HEK293 (cell line): ENCODE measurements at regions not wholly inside any gene's neighbourhood (a gene's known extent, or its start where the extent isn't known, plus 50 kb on each side); places are given as distances from the start of the nearest gene placed in this dataset.

ENCODE experiments used
- CTCF ChIA-PET: fragments of 350-600 bp; formaldehyde crosslinking; extraction: SDS; loops from one replicate; lab custom pipeline; 2021; ENCODE audit warnings: antibody characterized with exemption; lab: Yijun Ruan, JAX
- POLR2A ChIA-PET: fragments of 300-600 bp; formaldehyde crosslinking; extraction: SDS; loops from one replicate; lab custom pipeline; 2020; ENCODE audit warnings: antibody characterized with exemption, inconsistent platforms; lab: Yijun Ruan, JAX
- H3K27ac ChIP-seq: fragments of 200-500 bp; sonication (Bioruptor generic); 2 replicates; pipeline ENCODE4 v1.5.1; 2014; ENCODE audit warnings: low read depth, low read length, control low read depth, inconsistent platforms; ENCODE audit errors: extremely low read depth
- H3K36me3 ChIP-seq, 2 experiments: fragments of 200-500 bp in 1 of 2; sonication (Bioruptor generic) in 1 of 2; 1 replicate in 1 of 2; 2 replicates in 1 of 2; pipeline ENCODE4 v1.5.1; 2014 to 2017; ENCODE audit warnings: inconsistent platforms in 2 of 2, low read length in 2 of 2; ENCODE audit not compliant: control insufficient read depth in 2 of 2, insufficient read depth in 1 of 2
- H3K4me1 ChIP-seq: fragments of 200-500 bp; sonication (Bioruptor generic); 2 replicates; pipeline ENCODE4 v1.5.1; 2014; ENCODE audit warnings: mild to moderate bottlenecking, low read length, inconsistent platforms; ENCODE audit not compliant: control insufficient read depth, insufficient read depth
- H3K4me3 ChIP-seq: 2 replicates; pipeline ENCODE4 v1.5.1; 2011; ENCODE audit warnings: low read depth, mild to moderate bottlenecking, control low read depth, low read length, moderate library complexity
- H3K9me3 ChIP-seq: fragments of 200-500 bp; sonication (Bioruptor generic); 2 replicates; pipeline ENCODE4 v1.5.1; 2014; ENCODE audit warnings: low read depth, low read length, inconsistent platforms; ENCODE audit not compliant: control insufficient read depth, insufficient read depth
- AEBP2 ChIP-seq: fragments of 450-650 bp; formaldehyde crosslinking; IDR thresholded peaks from 2 replicates; pipeline ENCODE4 v1.5.1; 2016; ENCODE audit warnings: missing biosample characterization, missing genetic modification characterization, borderline replicate concordance
- BCL11B ChIP-seq: fragments of 450-650 bp; formaldehyde crosslinking; IDR thresholded peaks from 2 replicates; pipeline ENCODE4 v1.5.1; 2016; ENCODE audit warnings: low read depth, missing biosample characterization, missing genetic modification characterization
- GLI4 ChIP-seq: fragments of 450-650 bp; formaldehyde crosslinking; IDR thresholded peaks from 2 replicates; pipeline ENCODE4 v1.5.1; 2016; ENCODE audit warnings: missing biosample characterization, missing genetic modification characterization
- GLIS1 ChIP-seq: fragments of 450-650 bp; formaldehyde crosslinking; IDR thresholded peaks from 2 replicates; pipeline ENCODE4 v1.5.1; 2016; ENCODE audit warnings: missing biosample characterization, missing genetic modification characterization
- HIC1 ChIP-seq: fragments of 450-650 bp; formaldehyde crosslinking; IDR thresholded peaks from 2 replicates; pipeline ENCODE4 v1.5.1; 2016; ENCODE audit warnings: missing biosample characterization, missing genetic modification characterization
- KLF1 ChIP-seq: fragments of 450-650 bp; formaldehyde crosslinking; IDR thresholded peaks from 2 replicates; pipeline ENCODE4 v1.5.1; 2016; ENCODE audit warnings: missing biosample characterization, missing genetic modification characterization
- OSR2 ChIP-seq: fragments of 450-650 bp; formaldehyde crosslinking; IDR thresholded peaks from 2 replicates; pipeline ENCODE4 v1.5.1; 2016; ENCODE audit warnings: missing biosample characterization, missing genetic modification characterization
- ZBTB7A ChIP-seq: fragments of 450-650 bp; formaldehyde crosslinking; IDR thresholded peaks from 2 replicates; pipeline ENCODE4 v1.5.1; 2016; ENCODE audit warnings: low read depth, missing biosample characterization, missing genetic modification characterization
- ZFP3 ChIP-seq: fragments of 450-650 bp; formaldehyde crosslinking; IDR thresholded peaks from 2 replicates; pipeline ENCODE4 v1.5.1; 2016; ENCODE audit warnings: low read depth, missing biosample characterization, missing genetic modification characterization
- ZNF114 ChIP-seq: fragments of 450-650 bp; formaldehyde crosslinking; IDR thresholded peaks from 2 replicates; pipeline ENCODE4 v1.5.0; 2017; ENCODE audit warnings: missing biosample characterization, missing genetic modification characterization
- ZNF148 ChIP-seq: fragments of 450-650 bp; formaldehyde crosslinking; IDR thresholded peaks from 2 replicates; pipeline ENCODE4 v1.5.0; 2017; ENCODE audit warnings: missing biosample characterization, missing genetic modification characterization, borderline replicate concordance
- ZNF211 ChIP-seq: fragments of 450-650 bp; formaldehyde crosslinking; IDR thresholded peaks from 2 replicates; pipeline ENCODE4 v1.5.1; 2016; ENCODE audit warnings: low read depth, missing biosample characterization, missing genetic modification characterization
- ZNF23 ChIP-seq: fragments of 450-650 bp; formaldehyde crosslinking; IDR thresholded peaks from 2 replicates; pipeline ENCODE4 v1.5.1; 2016; ENCODE audit warnings: missing biosample characterization, missing genetic modification characterization, borderline replicate concordance
- ZNF266 ChIP-seq: fragments of 450-650 bp; formaldehyde crosslinking; IDR thresholded peaks from 2 replicates; pipeline ENCODE4 v1.5.1; 2016; ENCODE audit warnings: missing biosample characterization, missing genetic modification characterization, low read depth
- ZNF280C ChIP-seq: fragments of 450-650 bp; formaldehyde crosslinking; IDR thresholded peaks from 2 replicates; pipeline ENCODE4 v1.5.1; 2016; ENCODE audit warnings: missing biosample characterization, missing genetic modification characterization
- ZNF292 ChIP-seq: fragments of 450-650 bp; formaldehyde crosslinking; IDR thresholded peaks from 2 replicates; pipeline ENCODE4 v1.5.1; 2016; ENCODE audit warnings: low read depth, missing biosample characterization, missing genetic modification characterization, borderline replicate concordance
- ZNF521 ChIP-seq: fragments of 450-650 bp; formaldehyde crosslinking; IDR thresholded peaks from 2 replicates; pipeline ENCODE4 v1.5.1; 2017; ENCODE audit warnings: missing biosample characterization, mild to moderate bottlenecking, missing genetic modification characterization
- ZNF558 ChIP-seq: fragments of 450-650 bp; formaldehyde crosslinking; IDR thresholded peaks from 2 replicates; pipeline ENCODE4 v1.5.1; 2016; ENCODE audit warnings: missing biosample characterization, missing genetic modification characterization
- ZNF629 ChIP-seq: fragments of 450-650 bp; formaldehyde crosslinking; IDR thresholded peaks from 2 replicates; pipeline ENCODE4 v1.5.1; 2017; ENCODE audit warnings: missing biosample characterization, missing genetic modification characterization
- ZNF654 ChIP-seq: fragments of 450-650 bp; formaldehyde crosslinking; IDR thresholded peaks from 2 replicates; pipeline ENCODE4 v1.5.1; 2016; ENCODE audit warnings: low read depth, missing biosample characterization, missing genetic modification characterization

- Histone ChIP-seq H3K4me3 (no peak overlapping the region), H3K4me1 (no peaks in the 10 kb centered on the region), H3K27ac (no peak overlapping the region), H3K36me3 (no peaks in the 10 kb centered on the region), H3K9me3 (no peaks in the 10 kb centered on the region)
- TF ChIP-seq ZNF114 (tag by site-specific recombination) (no peak), AEBP2 (tag by site-specific recombination) (no peak), ZNF266 (tag by site-specific recombination) (no peak), BCL11B (tag by site-specific recombination) (no peak), ZNF148 (tag by site-specific recombination) (no peak), ZBTB7A (tag by site-specific recombination) (no peak), ZNF521 (tag by site-specific recombination) (no peak), ZNF558 (tag by site-specific recombination) (no peak), ZNF629 (tag by site-specific recombination) (no peak)
- ChIA-PET CTCF (no interaction called here), POLR2A (no interaction called here)
These were observed 267.0 kb upstream of the CFAP20DC start for GRCh38 chr3:59316688-59317275.

- H3K9me3 ChIP-seq: no peaks in the 10 kb centered on the region
- H3K4me3 ChIP-seq: no peak overlapping the region
- H3K27ac ChIP-seq: no peak overlapping the region
- no peak for TF ChIP-seq KLF1 (tag by site-specific recombination)
- TF ChIP-seq ZNF654 (tag by site-specific recombination): peak; percentile 51
- TF ChIP-seq GLIS1: 0 out of 2 replicates have a peak, but pooled peaks have one; percentile 22
- TF ChIP-seq, all 188 proteins: peak for 2
- H3K36me3 ChIP-seq: no peaks in the 10 kb centered on the region
- POLR2A ChIA-PET: no interaction called here
- CTCF ChIA-PET: interaction anchor here (0.7 to 2.5 kb wide), 17 partner anchors 10 to 1666 kb away, joined by 3 to 12 read pairs (median 3); no protein-coding TSS in a partner anchor
- H3K4me1 ChIP-seq: no peaks in the 10 kb centered on the region
These were observed 263.5 kb upstream of the CFAP20DC start for GRCh38 chr3:59313365-59313764.

GRCh38 chr3:59311231-59311630 is 261.4 kb upstream of the CFAP20DC start:
- TF ChIP-seq GLI4 (tag by site-specific recombination): no peak
- TF ChIP-seq ZNF292: no peak
- no peak for TF ChIP-seq HIC1
- TF ChIP-seq ZNF211 (tag by site-specific recombination): no peak
- no peak for TF ChIP-seq ZNF280C (tag by site-specific recombination)
- TF ChIP-seq ZFP3 (tag by site-specific recombination): no peak
- TF ChIP-seq ZNF23 (tag by site-specific recombination): no peak
- TF ChIP-seq OSR2: no peak
- POLR2A ChIA-PET: interaction anchor here (0.6 kb wide), 1 partner anchor 1003 kb away, joined by 4 read pairs; no protein-coding TSS in a partner anchor
- Histone ChIP-seq H3K36me3 (no peaks in the 10 kb centered on the region), H3K4me3 (no peak overlapping the region), H3K9me3 (no peaks in the 10 kb centered on the region), H3K4me1 (no peaks in the 10 kb centered on the region), H3K27ac (no peak overlapping the region)
- CTCF ChIA-PET: no interaction called here
